ENCODE measurements at regions not wholly inside any gene's neighbourhood (a gene's known extent, or its start where the extent isn't known, plus 50 kb on each side); places are given as distances from the start of the nearest gene placed in this dataset.

DNA sequence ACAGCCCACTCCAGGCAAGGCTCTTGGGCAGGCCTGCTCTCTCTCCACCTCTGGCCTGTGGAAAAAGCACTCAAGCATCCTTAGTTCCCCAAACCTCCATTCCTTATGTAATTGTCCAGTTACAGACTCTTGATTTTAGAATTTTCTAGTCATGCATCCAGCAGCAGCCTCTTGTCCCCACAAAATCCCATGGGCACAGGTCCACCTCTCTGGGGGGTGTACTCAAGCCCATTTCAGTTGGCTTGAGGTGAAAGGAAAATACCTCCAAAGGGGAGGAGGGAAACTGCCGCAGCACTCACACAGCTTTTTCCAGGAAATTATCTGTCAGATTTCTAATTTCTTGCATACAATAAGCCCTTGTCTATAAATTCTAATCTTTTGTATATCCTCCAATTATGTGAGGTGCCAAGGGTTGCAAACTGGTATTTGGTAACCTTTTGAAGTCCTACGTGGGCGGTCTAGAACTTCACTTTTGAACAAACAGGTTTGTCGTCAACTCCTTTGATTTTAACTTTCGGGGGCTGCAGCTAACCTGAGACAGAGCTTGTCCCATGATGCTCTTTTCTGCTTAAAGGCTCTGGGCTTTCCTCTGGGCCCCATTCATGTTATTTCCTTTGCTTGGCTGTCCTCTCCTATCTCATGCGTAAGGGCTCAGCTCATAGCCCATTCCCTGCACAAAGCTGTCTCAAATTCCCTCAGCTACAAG lies 104.7 kb upstream of the CEP85L start:
- TF ChIP-seq CTCF (IDR thresholded peaks at IDR 0.05) (no peak), POLR2A (IDR thresholded peaks at IDR 0.05) (no peak)

Measured in uterus (tissue), 2 donors.